ENCODE measurements at regions not wholly inside any gene's neighbourhood (a gene's known extent, or its start where the extent isn't known, plus 50 kb on each side); places are given as distances from the start of the nearest gene placed in this dataset.

GRCh38 chr21:26332867-26333266 is 162.3 kb upstream of the APP start:
- H3F3A ChIP-seq (ENCODE audit: insufficient read depth): no peaks in the 10 kb centered on the region
- H3K79me2 ChIP-seq (ENCODE audit: insufficient read depth): no peaks in the 10 kb centered on the region

GRCh38 chr21:26331205-26331980 is 160.8 kb upstream of the APP start:
- Histone ChIP-seq H3K9me2 (ENCODE audit: insufficient read depth) (no peaks in the 10 kb centered on the region), H3K4me3 (no peak overlapping the region), H4K20me1 (ENCODE audit: insufficient read depth) (no peaks in the 10 kb centered on the region), H3K27ac (no peak overlapping the region), H2AFZ (no peak overlapping the region), H3K4me2 (ENCODE audit: unreplicated experiment) (no peak overlapping the region), H3K36me3 (ENCODE audit: low read depth) (no peaks in the 10 kb centered on the region), H3F3A (ENCODE audit: insufficient read depth) (no peaks in the 10 kb centered on the region), H3K27me3 (replicated peaks; ENCODE audit: insufficient read depth) (no peaks in the 10 kb centered on the region), H3K79me2 (ENCODE audit: insufficient read depth) (no peaks in the 10 kb centered on the region), H3K4me1 (ENCODE audit: insufficient read depth) (no peaks in the 10 kb centered on the region), H3K9ac (no peak overlapping the region), H3K9me3 (ENCODE audit: low read depth) (no peaks in the 10 kb centered on the region)
- in situ Hi-C loops (cut with MboI): no loop called here
- TF ChIP-seq EZH2phosphoT487 (IDR thresholded peaks at IDR 0.05; ENCODE audit: insufficient read depth, low read depth) (no peak), EZH2 (IDR thresholded peaks at IDR 0.05; ENCODE audit: insufficient read depth, poor library complexity, severe bottlenecking) (no peak)
- DNase-seq: no peak
- WGBS, 2 experiments (ENCODE audit: low coverage in 1 of 2, low lambda C conversion rate in 2 of 2, missing lambda C conversion rate in 2 of 2): 6 to 8% methylated on average over 1 of the region's 1 CpG

More at GRCh38 chr21:26332867-26333266, 162.3 kb upstream of the APP start:
- DNase-seq: peak; percentile 1
- H3K36me3 ChIP-seq (ENCODE audit: low read depth): no peaks in the 10 kb centered on the region
- H4K20me1 ChIP-seq (ENCODE audit: insufficient read depth): no peaks in the 10 kb centered on the region
- no peak overlapping the region for H3K9ac ChIP-seq
- no peak overlapping the region for H3K4me2 ChIP-seq (ENCODE audit: unreplicated experiment)
- H3K27ac ChIP-seq: no peak overlapping the region
- H3K9me3 ChIP-seq (ENCODE audit: low read depth): no peaks in the 10 kb centered on the region
- no peaks in the 10 kb centered on the region for H3K4me1 ChIP-seq (ENCODE audit: insufficient read depth)
- H3K4me3 ChIP-seq: no peak overlapping the region
- no peak overlapping the region for H2AFZ ChIP-seq
- TF ChIP-seq EZH2phosphoT487 (IDR thresholded peaks at IDR 0.05; ENCODE audit: insufficient read depth, low read depth) (no peak), EZH2 (IDR thresholded peaks at IDR 0.05; ENCODE audit: insufficient read depth, poor library complexity, severe bottlenecking) (no peak)
- no peaks in the 10 kb centered on the region for H3K27me3 ChIP-seq (replicated peaks; ENCODE audit: insufficient read depth)
- H3K9me2 ChIP-seq (ENCODE audit: insufficient read depth): no peaks in the 10 kb centered on the region
- in situ Hi-C loops (cut with MboI): no loop called here
- 57 to 58% methylated on average over 4 of the region's 4 CpGs for WGBS, 2 experiments (ENCODE audit: low coverage in 1 of 2, low lambda C conversion rate in 2 of 2, missing lambda C conversion rate in 2 of 2)

DNA sequence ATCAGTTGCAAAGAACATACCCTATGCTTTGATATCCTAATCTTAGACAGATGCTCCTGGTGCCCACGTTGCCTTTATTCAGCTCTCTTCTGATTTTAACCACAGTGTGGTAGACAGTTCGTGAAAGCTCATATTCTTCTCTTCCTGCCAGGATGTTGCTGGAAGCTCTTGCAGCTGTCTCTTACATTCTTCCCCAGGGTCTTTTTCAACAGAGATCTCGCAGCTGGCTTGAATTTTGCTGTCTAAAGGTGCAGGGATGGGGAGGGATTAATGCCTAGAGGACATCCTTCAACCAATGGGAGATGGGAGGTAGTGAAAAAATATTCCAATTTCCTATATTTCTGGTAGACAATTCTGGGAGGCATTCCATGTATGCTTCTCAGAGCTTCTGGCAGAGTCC is 150.0 kb upstream of the APP start:
- Histone ChIP-seq H3K4me1 (ENCODE audit: insufficient read depth) (no peaks in the 10 kb centered on the region), H3K27ac (no peak overlapping the region), H4K20me1 (ENCODE audit: insufficient read depth) (no peaks in the 10 kb centered on the region), H3K9me2 (ENCODE audit: insufficient read depth) (no peaks in the 10 kb centered on the region), H3K79me2 (ENCODE audit: insufficient read depth) (no peaks in the 10 kb centered on the region), H3K4me3 (no peak overlapping the region), H3K9me3 (ENCODE audit: low read depth) (no peaks in the 10 kb centered on the region), H2AFZ (no peak overlapping the region), H3K4me2 (ENCODE audit: unreplicated experiment) (no peak overlapping the region), H3K36me3 (ENCODE audit: low read depth) (no peaks in the 10 kb centered on the region), H3F3A (ENCODE audit: insufficient read depth) (no peaks in the 10 kb centered on the region), H3K9ac (no peak overlapping the region), H3K27me3 (replicated peaks; ENCODE audit: insufficient read depth) (0 out of 2 replicates have a peak, but pooled peaks cover 3% of the 10 kb centered on the region)
- WGBS, 2 experiments (ENCODE audit: low coverage in 1 of 2, low lambda C conversion rate in 2 of 2, missing lambda C conversion rate in 2 of 2): 4 to 20% methylated on average over 3 of the region's 3 CpGs
- in situ Hi-C loops (cut with MboI): no loop called here
- no peak for DNase-seq
- TF ChIP-seq EZH2phosphoT487 (IDR thresholded peaks at IDR 0.05; ENCODE audit: insufficient read depth, low read depth) (no peak), EZH2 (IDR thresholded peaks at IDR 0.05; ENCODE audit: insufficient read depth, poor library complexity, severe bottlenecking) (no peak)

DNA sequence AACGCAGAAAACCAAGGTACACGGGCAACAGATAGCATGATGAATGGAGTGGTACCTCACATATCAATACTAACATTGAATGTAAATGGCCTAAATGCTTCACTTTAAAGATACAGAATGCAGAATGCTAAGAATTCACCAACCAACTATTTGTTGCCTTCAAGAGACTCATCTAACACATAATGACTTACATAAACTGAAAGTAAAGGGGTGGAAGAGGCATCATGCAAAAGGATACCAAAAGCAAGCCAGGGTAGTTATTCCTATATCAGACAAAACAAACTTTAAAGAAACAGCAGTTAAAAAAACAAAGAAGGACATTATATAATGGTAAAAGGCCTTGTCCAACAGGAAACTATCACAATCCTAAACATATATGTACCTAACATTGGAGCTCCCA is 137.1 kb upstream of the APP start:
- H3K27me3 ChIP-seq (replicated peaks; ENCODE audit: insufficient read depth): no peaks in the 10 kb centered on the region
- no peak overlapping the region for H2AFZ ChIP-seq
- H3F3A ChIP-seq (ENCODE audit: insufficient read depth): no peaks in the 10 kb centered on the region
- no peak overlapping the region for H3K9ac ChIP-seq
- TF ChIP-seq EZH2 (IDR thresholded peaks at IDR 0.05; ENCODE audit: insufficient read depth, poor library complexity, severe bottlenecking): no peak
- no peak for TF ChIP-seq EZH2phosphoT487 (IDR thresholded peaks at IDR 0.05; ENCODE audit: insufficient read depth, low read depth)
- in situ Hi-C loops (cut with MboI): no loop called here
- H4K20me1 ChIP-seq (ENCODE audit: insufficient read depth): no peaks in the 10 kb centered on the region
- no peaks in the 10 kb centered on the region for H3K4me1 ChIP-seq (ENCODE audit: insufficient read depth)
- DNase-seq: no peak
- no peak overlapping the region for H3K4me2 ChIP-seq (ENCODE audit: unreplicated experiment)
- 64 to 77% methylated on average over 2 of the region's 2 CpGs for WGBS, 2 experiments (ENCODE audit: low coverage in 1 of 2, low lambda C conversion rate in 2 of 2, missing lambda C conversion rate in 2 of 2)
- no peaks in the 10 kb centered on the region for H3K9me3 ChIP-seq (ENCODE audit: low read depth)
- no peaks in the 10 kb centered on the region for H3K9me2 ChIP-seq (ENCODE audit: insufficient read depth)
- no peak overlapping the region for H3K27ac ChIP-seq
- no peak overlapping the region for H3K4me3 ChIP-seq
- no peaks in the 10 kb centered on the region for H3K79me2 ChIP-seq (ENCODE audit: insufficient read depth)
- no peaks in the 10 kb centered on the region for H3K36me3 ChIP-seq (ENCODE audit: low read depth)
